Lower lobe of right lung (tissue), 2 donors: ENCODE measurements at regions not wholly inside any gene's neighbourhood (a gene's known extent, or its start where the extent isn't known, plus 50 kb on each side); places are given as distances from the start of the nearest gene placed in this dataset.
"Not testable (repeated sequence)": the region's sequence is repeated elsewhere in the genome, so short reads cannot be mapped to it uniquely, and the experiment has no call there.

ENCODE experiments used
- ATAC-seq, 2 donors: fragments of 200-7000 bp; cut with Tn5 transposase; one replicate each; pipeline ENCODE4 v1.9.1; 2020 to 2022; ENCODE audit warnings: mild to moderate bottlenecking in 2 of 2, moderate library complexity in 2 of 2
- DNase-seq: peaks from one replicate; pipeline ENCODE4 v3.0.0-alpha.2; 2020
- H3K27ac ChIP-seq: fragments of 200-600 bp; one replicate; pipeline ENCODE4 v1.8.0; 2022
- H3K27me3 ChIP-seq: fragments of 200-600 bp; one replicate; pipeline ENCODE4 v1.8.0; 2022; ENCODE audit warnings: low read depth
- H3K36me3 ChIP-seq: fragments of 200-600 bp; one replicate; pipeline ENCODE4 v1.8.0; 2022; ENCODE audit warnings: mild to moderate bottlenecking
- H3K4me1 ChIP-seq: fragments of 200-600 bp; one replicate; pipeline ENCODE4 v1.8.0; 2022
- H3K4me3 ChIP-seq: fragments of 200-600 bp; one replicate; pipeline ENCODE4 v1.8.0; 2022; ENCODE audit warnings: mild to moderate bottlenecking
- H3K9me3 ChIP-seq: fragments of 200-600 bp; one replicate; pipeline ENCODE4 v1.8.0; 2022
- intact Hi-C: fragments of 100-400 bp; cut with DNase I; formaldehyde crosslinking; loops from one replicate; pipeline ENCODE4 v1.11.0; 2022
- TF ChIP-seq, protein P1 (sequence below): fragments of 200-600 bp; IDR thresholded peaks from one replicate; pipeline ENCODE4 v1.8.0; 2022; ENCODE audit warnings: antibody characterized with exemption, mild to moderate bottlenecking
- donor health status: DM: no; HTN: yes; CAD: no; lungs with severe emphysema.

DNA sequence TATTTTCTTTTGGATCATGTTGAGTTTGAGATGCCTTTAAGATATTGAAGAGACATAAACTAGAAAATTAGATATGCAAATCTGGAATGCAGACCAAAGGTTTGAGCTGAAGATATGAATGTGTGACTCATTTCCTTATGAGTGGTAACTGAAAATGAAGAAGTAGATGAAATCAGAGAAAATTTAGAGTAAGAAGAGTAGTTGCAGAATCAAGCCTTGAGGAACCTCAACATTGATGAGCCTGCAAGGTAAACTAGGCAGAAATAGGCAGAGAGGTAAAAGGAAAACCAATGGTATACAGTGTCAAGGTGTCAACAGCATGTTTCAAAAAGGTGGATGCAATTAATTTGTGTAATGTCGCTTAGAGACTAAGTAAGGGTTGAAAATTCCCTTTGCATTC is 142.8 kb downstream of the MOSPD2 start:
- TF ChIP-seq, protein P1, sequence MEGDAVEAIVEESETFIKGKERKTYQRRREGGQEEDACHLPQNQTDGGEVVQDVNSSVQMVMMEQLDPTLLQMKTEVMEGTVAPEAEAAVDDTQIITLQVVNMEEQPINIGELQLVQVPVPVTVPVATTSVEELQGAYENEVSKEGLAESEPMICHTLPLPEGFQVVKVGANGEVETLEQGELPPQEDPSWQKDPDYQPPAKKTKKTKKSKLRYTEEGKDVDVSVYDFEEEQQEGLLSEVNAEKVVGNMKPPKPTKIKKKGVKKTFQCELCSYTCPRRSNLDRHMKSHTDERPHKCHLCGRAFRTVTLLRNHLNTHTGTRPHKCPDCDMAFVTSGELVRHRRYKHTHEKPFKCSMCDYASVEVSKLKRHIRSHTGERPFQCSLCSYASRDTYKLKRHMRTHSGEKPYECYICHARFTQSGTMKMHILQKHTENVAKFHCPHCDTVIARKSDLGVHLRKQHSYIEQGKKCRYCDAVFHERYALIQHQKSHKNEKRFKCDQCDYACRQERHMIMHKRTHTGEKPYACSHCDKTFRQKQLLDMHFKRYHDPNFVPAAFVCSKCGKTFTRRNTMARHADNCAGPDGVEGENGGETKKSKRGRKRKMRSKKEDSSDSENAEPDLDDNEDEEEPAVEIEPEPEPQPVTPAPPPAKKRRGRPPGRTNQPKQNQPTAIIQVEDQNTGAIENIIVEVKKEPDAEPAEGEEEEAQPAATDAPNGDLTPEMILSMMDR: no peak
- intact Hi-C loops: no loop called here
- H3K27me3 ChIP-seq: no peaks in the 10 kb centered on the region

DNA sequence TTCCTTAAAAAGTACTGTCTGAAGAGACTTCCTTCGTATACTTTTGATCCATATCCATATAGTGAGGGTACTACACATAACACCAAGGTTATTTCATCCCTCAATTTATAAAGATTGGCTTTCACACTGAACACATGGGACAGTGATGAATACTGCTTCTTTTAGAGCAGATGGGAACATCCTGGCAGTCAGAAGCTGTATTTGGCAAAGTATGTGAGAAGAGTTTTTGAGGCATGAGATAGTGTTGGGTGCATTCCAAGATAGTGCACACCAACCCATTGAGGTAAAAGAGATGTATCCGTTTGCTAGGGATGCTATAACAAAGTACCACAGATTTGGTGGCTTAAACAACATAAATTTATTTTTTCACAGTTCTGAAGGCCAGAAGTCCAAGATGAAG is 141.1 kb downstream of the MOSPD2 start:
- no peak for ATAC-seq
- Histone ChIP-seq H3K4me1 (no peaks in the 10 kb centered on the region), H3K4me3 (no peak overlapping the region), H3K36me3 (no peaks in the 10 kb centered on the region), H3K27ac (no peak overlapping the region), H3K9me3 (no peaks in the 10 kb centered on the region), H3K27me3 (no peaks in the 10 kb centered on the region)
- TF ChIP-seq, protein P1: no peak
- DNase-seq: no peak
- intact Hi-C loops: no loop called here

More for the DNA sequence above, 142.8 kb downstream of the MOSPD2 start:
- H3K27ac ChIP-seq: no peak overlapping the region
- no peaks in the 10 kb centered on the region for H3K36me3 ChIP-seq
- DNase-seq (no peak), ATAC-seq (no peak)
- no peaks in the 10 kb centered on the region for H3K9me3 ChIP-seq
- no peak overlapping the region for H3K4me3 ChIP-seq
- H3K4me1 ChIP-seq: no peaks in the 10 kb centered on the region

DNA sequence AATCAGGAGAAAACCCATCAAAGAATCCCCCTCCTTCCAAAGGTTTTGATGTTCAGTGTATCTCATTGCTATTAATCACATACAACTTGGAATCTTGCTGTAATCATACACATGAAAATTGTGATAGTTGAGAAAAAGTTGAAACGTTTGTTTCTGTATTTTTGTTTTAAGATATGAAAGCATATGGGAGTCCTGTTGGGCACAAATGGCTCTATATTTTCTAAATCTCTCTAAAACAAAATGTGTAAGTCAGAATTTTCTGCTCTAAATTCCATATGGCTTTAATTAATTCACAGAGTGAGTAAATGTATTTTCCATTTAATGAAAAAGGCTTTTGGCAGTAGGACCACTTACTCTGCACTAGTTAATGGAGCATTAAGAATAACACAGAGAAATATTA is 140.2 kb downstream of the MOSPD2 start:
- Histone ChIP-seq H3K27me3 (no peaks in the 10 kb centered on the region), H3K27ac (no peak overlapping the region), H3K4me1 (no peaks in the 10 kb centered on the region), H3K4me3 (no peak overlapping the region), H3K9me3 (no peaks in the 10 kb centered on the region), H3K36me3 (no peaks in the 10 kb centered on the region)
- DNase-seq: no peak
- TF ChIP-seq, protein P1: no peak
- ATAC-seq: no peak
- intact Hi-C loops: no loop called here

GRCh38 chrX:14997271-14997670 is 124.0 kb downstream of the MOSPD2 start:
- DNase-seq: no peak
- H3K9me3 ChIP-seq: no peaks in the 10 kb centered on the region
- no peaks in the 10 kb centered on the region for H3K27me3 ChIP-seq
- intact Hi-C loops: no loop called here
- H3K4me1 ChIP-seq: no peaks in the 10 kb centered on the region
- H3K36me3 ChIP-seq: no peaks in the 10 kb centered on the region
- no peak for ATAC-seq
- no peak overlapping the region for H3K4me3 ChIP-seq
- H3K27ac ChIP-seq: no peak overlapping the region
- TF ChIP-seq, protein P1: no peak

DNA sequence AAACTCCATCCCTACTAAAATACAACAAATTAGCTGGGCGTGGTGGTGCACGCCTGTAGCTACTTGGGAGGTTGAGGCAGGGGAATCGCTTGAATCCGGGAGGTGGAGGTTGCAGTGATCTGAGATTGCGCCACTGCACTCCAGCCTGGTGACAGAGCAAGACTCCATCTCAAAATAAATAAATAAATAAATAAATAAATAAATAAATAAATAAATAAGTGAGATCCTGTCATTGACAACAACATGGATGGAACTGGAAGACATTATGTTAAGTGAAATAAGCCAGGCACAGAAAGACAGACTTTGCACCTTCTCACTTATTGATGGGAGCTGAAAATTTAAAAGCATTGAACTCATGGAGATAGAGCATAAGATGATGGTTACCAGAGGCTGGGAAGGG is 111.2 kb downstream of the MOSPD2 start:
- H3K4me3 ChIP-seq, H3K27me3 ChIP-seq, DNase-seq, H3K9me3 ChIP-seq, ATAC-seq, H3K27ac ChIP-seq, H3K4me1 ChIP-seq, intact Hi-C loops, H3K36me3 ChIP-seq: not testable (repeated sequence)
